ENCODE measurements at regions not wholly inside any gene's neighbourhood (a gene's known extent, or its start where the extent isn't known, plus 50 kb on each side); places are given as distances from the start of the nearest gene placed in this dataset.

- FAIRE-seq: no peak
- no peak overlapping the region for H3K27ac ChIP-seq (ENCODE audit: insufficient read depth, low read depth, low read length)
- BruUV-seq (replicated peaks): no TSS peak
- no peak overlapping the region for H2AFZ ChIP-seq (ENCODE audit: low read depth, low read length)
- H3K79me2 ChIP-seq (ENCODE audit: control insufficient read depth, insufficient read depth, low read length): no peaks in the 10 kb centered on the region
- intact Hi-C loops (cut with micrococcal nuclease) (no loop called here), dilution Hi-C loops (cut with MboI; ENCODE audit: extremely low pct_ligation_motif_present, low sequenced_read_pairs) (no loop called here)
- CTCF ChIA-PET: no interaction called here
- no peaks in the 10 kb centered on the region for H3K4me1 ChIP-seq (ENCODE audit: control insufficient read depth, extremely low read depth, insufficient read depth, low read length)
- no peak for DNase-seq (ENCODE audit: low read depth, low spot score)
- no peaks in the 10 kb centered on the region for H4K20me1 ChIP-seq (replicated peaks; ENCODE audit: control insufficient read depth, extremely low read depth, insufficient read depth, low read length)
- no peak overlapping the region for H3K4me2 ChIP-seq (ENCODE audit: insufficient read depth, low read length)
- H3K9me1 ChIP-seq (replicated peaks; ENCODE audit: control insufficient read depth, extremely low read depth, insufficient read depth, low read length): no peaks in the 10 kb centered on the region
- no peaks in the 10 kb centered on the region for H3K36me3 ChIP-seq (ENCODE audit: control insufficient read depth in 2 of 2, extremely low read depth in 1 of 2, insufficient read depth in 2 of 2, low read length in 2 of 2)
- no peaks in the 10 kb centered on the region for H3K27me3 ChIP-seq (ENCODE audit: control insufficient read depth in 2 of 2, insufficient read depth in 2 of 2, low read length in 2 of 2)
- POLR2A ChIA-PET: no interaction called here
- no peaks in the 10 kb centered on the region for H3K9me3 ChIP-seq (replicated peaks; ENCODE audit: control insufficient read depth, insufficient read depth, low read length)
- no peak overlapping the region for H3K4me3 ChIP-seq (replicated peaks in 1 of 3; ENCODE audit: insufficient read depth in 1 of 3, low read depth in 1 of 3, low read length in 3 of 3)
- no peak overlapping the region for H3K9ac ChIP-seq (replicated peaks; ENCODE audit: extremely low read depth, insufficient read depth, low read length)
- TF ChIP-seq MYC (IDR thresholded peaks at IDR 0.05; ENCODE audit: low read depth, low read length) (no peak), POLR2A (IDR thresholded peaks at IDR 0.05; ENCODE audit: low read depth, low read length) (no peak), GATA2 (IDR thresholded peaks at IDR 0.05; ENCODE audit: insufficient read depth, insufficient read length, low read depth, low read length) (no peak), FOS (IDR thresholded peaks at IDR 0.05; ENCODE audit: borderline replicate concordance, insufficient read depth, low read length) (no peak), JUN (IDR thresholded peaks at IDR 0.05; ENCODE audit: borderline replicate concordance, insufficient read depth, insufficient read length, low read depth) (no peak), MAX (IDR thresholded peaks at IDR 0.05; ENCODE audit: insufficient read depth, insufficient read length) (no peak), POLR2AphosphoS5 (IDR thresholded peaks at IDR 0.05; ENCODE audit: insufficient read depth, low read depth, low read length) (no peak), EZH2 (IDR thresholded peaks at IDR 0.05; ENCODE audit: borderline replicate concordance, low read depth, low read length, severe bottlenecking) (no peak)
- TF ChIP-seq, protein P1, sequence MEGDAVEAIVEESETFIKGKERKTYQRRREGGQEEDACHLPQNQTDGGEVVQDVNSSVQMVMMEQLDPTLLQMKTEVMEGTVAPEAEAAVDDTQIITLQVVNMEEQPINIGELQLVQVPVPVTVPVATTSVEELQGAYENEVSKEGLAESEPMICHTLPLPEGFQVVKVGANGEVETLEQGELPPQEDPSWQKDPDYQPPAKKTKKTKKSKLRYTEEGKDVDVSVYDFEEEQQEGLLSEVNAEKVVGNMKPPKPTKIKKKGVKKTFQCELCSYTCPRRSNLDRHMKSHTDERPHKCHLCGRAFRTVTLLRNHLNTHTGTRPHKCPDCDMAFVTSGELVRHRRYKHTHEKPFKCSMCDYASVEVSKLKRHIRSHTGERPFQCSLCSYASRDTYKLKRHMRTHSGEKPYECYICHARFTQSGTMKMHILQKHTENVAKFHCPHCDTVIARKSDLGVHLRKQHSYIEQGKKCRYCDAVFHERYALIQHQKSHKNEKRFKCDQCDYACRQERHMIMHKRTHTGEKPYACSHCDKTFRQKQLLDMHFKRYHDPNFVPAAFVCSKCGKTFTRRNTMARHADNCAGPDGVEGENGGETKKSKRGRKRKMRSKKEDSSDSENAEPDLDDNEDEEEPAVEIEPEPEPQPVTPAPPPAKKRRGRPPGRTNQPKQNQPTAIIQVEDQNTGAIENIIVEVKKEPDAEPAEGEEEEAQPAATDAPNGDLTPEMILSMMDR (IDR thresholded peaks at IDR 0.05; ENCODE audit: extremely low read depth in 1 of 2, insufficient read depth in 1 of 2, low read depth in 1 of 2, low read length in 2 of 2): no peak
These were observed 59.2 kb upstream of the CHST9 start for GRCh38 chr18:27244259-27244658.
